ENCODE measurements at regions not wholly inside any gene's neighbourhood (a gene's known extent, or its start where the extent isn't known, plus 50 kb on each side); places are given as distances from the start of the nearest gene placed in this dataset.

GRCh38 chr4:138734746-138735145, 280.8 kb upstream of the NOCT start:
- Mint-ChIP-seq H3K27me3 (ENCODE audit: low read depth) (no peaks in the 10 kb centered on the region), H3K36me3 (ENCODE audit: low read depth) (no peaks in the 10 kb centered on the region), H3K4me3 (no peak overlapping the region), H3K9me3 (peaks cover 4% of the 10 kb centered on the region), H3K4me1 (no peaks in the 10 kb centered on the region), H3K27ac (ENCODE audit: unreplicated experiment) (no peak overlapping the region)
- TF ChIP-seq CTCF (conservative IDR thresholded peaks at IDR 0.05) = no peak
- no peak for DNase-seq (ENCODE audit: low read depth, low spot score)

- Mint-ChIP-seq H3K4me3 (no peak overlapping the region), H3K9me3 (no peaks in the 10 kb centered on the region), H3K4me1 (peaks cover 8% of the 10 kb centered on the region), H3K27me3 (ENCODE audit: low read depth) (peaks cover 10% of the 10 kb centered on the region), H3K27ac (ENCODE audit: unreplicated experiment) (no peak overlapping the region), H3K36me3 (ENCODE audit: low read depth) (no peaks in the 10 kb centered on the region)
- DNase-seq (ENCODE audit: low read depth, low spot score) = no peak
- TF ChIP-seq CTCF (conservative IDR thresholded peaks at IDR 0.05) = no peak
Observed at GRCh38 chr4:138728566-138728965, 287.0 kb upstream of the NOCT start.

- Mint-ChIP-seq H3K4me1 (peaks cover 8% of the 10 kb centered on the region), H3K4me3 (no peak overlapping the region), H3K27ac (ENCODE audit: unreplicated experiment) (no peak overlapping the region), H3K27me3 (ENCODE audit: low read depth) (peaks cover 10% of the 10 kb centered on the region), H3K9me3 (no peaks in the 10 kb centered on the region), H3K36me3 (ENCODE audit: low read depth) (no peaks in the 10 kb centered on the region)
- no peak for TF ChIP-seq CTCF (conservative IDR thresholded peaks at IDR 0.05)
- DNase-seq (ENCODE audit: low read depth, low spot score) = no peak
Observed at GRCh38 chr4:138727731-138728130, 287.9 kb upstream of the NOCT start.

GRCh38 chr4:138724530-138724929, 291.1 kb upstream of the NOCT start:
- Mint-ChIP-seq H3K27me3 (ENCODE audit: low read depth) (peaks cover 10% of the 10 kb centered on the region), H3K4me3 (no peak overlapping the region), H3K9me3 (no peaks in the 10 kb centered on the region), H3K4me1 (peaks cover 8% of the 10 kb centered on the region), H3K27ac (ENCODE audit: unreplicated experiment) (no peak overlapping the region), H3K36me3 (ENCODE audit: low read depth) (no peaks in the 10 kb centered on the region)
- no peak for DNase-seq (ENCODE audit: low read depth, low spot score)
- no peak for TF ChIP-seq CTCF (conservative IDR thresholded peaks at IDR 0.05)

GRCh38 chr4:138716559-138717335, 298.8 kb upstream of the NOCT start:
- H3K27me3 Mint-ChIP-seq (ENCODE audit: low read depth) = no peaks in the 10 kb centered on the region
- H3K27ac Mint-ChIP-seq (ENCODE audit: unreplicated experiment) = no peak overlapping the region
- TF ChIP-seq CTCF (conservative IDR thresholded peaks at IDR 0.05) = no peak
- H3K9me3 Mint-ChIP-seq = peaks cover 6% of the 10 kb centered on the region
- DNase-seq (ENCODE audit: low read depth, low spot score) = no peak
- no peak overlapping the region for H3K4me3 Mint-ChIP-seq
- H3K36me3 Mint-ChIP-seq (ENCODE audit: low read depth) = no peaks in the 10 kb centered on the region
- H3K4me1 Mint-ChIP-seq = no peaks in the 10 kb centered on the region

Measured in neural crest cell (in vitro differentiated cells).